Adrenal gland (tissue), 9 donors: ENCODE measurements at regions not wholly inside any gene's neighbourhood (a gene's known extent, or its start where the extent isn't known, plus 50 kb on each side); places are given as distances from the start of the nearest gene placed in this dataset.

ENCODE experiments used
- DNase-seq, 7 donors: peaks; one replicate each; pipeline ENCODE4 v3.0.0-alpha.2; 2019 to 2020
- H3K27ac ChIP-seq, 5 donors: fragments of 200-600 bp; sonication (generic) in 4 of 5; 1 replicate in 3 of 5; 2 replicates in 2 of 5; pipeline versions ENCODE4 v1.5.1 to v1.8.0; 2016 to 2020; ENCODE audit warnings: mild to moderate bottlenecking in 1 of 5
- H3K27me3 ChIP-seq: fragments of 200-600 bp; 2 replicates; pipeline ENCODE4 v1.8.0; 2021
- H3K36me3 ChIP-seq, 2 donors: fragments of 200-600 bp; replicated peaks in 1 of 2; 1 replicate in 1 of 2; 2 replicates in 1 of 2; pipeline versions ENCODE4 v1.5.1 to v1.8.0; 2018 to 2022
- H3K4me1 ChIP-seq, 2 donors: fragments of 200-600 bp; replicated peaks in 1 of 2; 1 replicate in 1 of 2; 2 replicates in 1 of 2; pipeline versions ENCODE4 v1.5.1 to v1.8.0; 2018 to 2021
- H3K4me3 ChIP-seq, 4 donors: fragments of 200-600 bp; sonication (generic) in 3 of 4; one replicate each; pipeline ENCODE4 v1.5.1; 2016 to 2018
- H3K9me3 ChIP-seq, 3 donors: fragments of 200-600 bp; sonication (generic) in 1 of 3; replicated peaks in 1 of 3; 1 replicate in 2 of 3; 2 replicates in 1 of 3; pipeline versions ENCODE4 v1.5.1 to v1.8.0; 2016 to 2021
- CTCF ChIP-seq, 6 experiments: fragments of 450-650 bp in 4 of 6; fragments of 200-600 bp in 2 of 6; sonication (generic) in 1 of 6; IDR thresholded peaks; 1 replicate in 5 of 6; 2 replicates in 1 of 6; pipeline versions ENCODE4 v1.5.1 to v1.8.0; 2016 to 2021; ENCODE audit warnings: antibody characterized with exemption in 6 of 6, mild to moderate bottlenecking in 2 of 6, moderate library complexity in 1 of 6
- POLR2A ChIP-seq, 2 donors: fragments of 450-650 bp; IDR thresholded peaks; one replicate each; pipeline ENCODE4 v1.6.1; 2017; ENCODE audit warnings: antibody characterized with exemption in 2 of 2, mild to moderate bottlenecking in 2 of 2, moderate library complexity in 1 of 2
- WGBS, 4 donors: extraction: QIAGEN DNeasy Blood & Tissue Kit in 2 of 4; methylation state at CpG; one replicate each; pipeline versions ENCODE4 v1.1.5 to v1.1.7; 2013 to 2017; 5-methylcytosine and 5-hydroxymethylcytosine counted together
- intact Hi-C, 2 donors: fragments of 100-400 bp; cut with DNase I; formaldehyde crosslinking; loops; one replicate each; pipeline versions ENCODE4 v1.14.1 to v1.15.0; 2022 to 2023
- donor health status: healthy with polysubstance abuse.
- donor health status: Bipolar disorder and iron deficiency.
- donor health status: DM: yes; HTN: yes; CAD: no.
- donor health status: DM: no; HTN: no; CAD: no.
- donor health status: DM: no; HTN: no; CAD: no.

- intact Hi-C loops: no loop called here
- no peak overlapping the region for H3K27ac ChIP-seq
These were observed 264.2 kb upstream of the ROPN1 start for GRCh38 chr3:124256156-124256555.

GRCh38 chr3:124256599-124256998 lies 264.7 kb upstream of the ROPN1 start:
- TF ChIP-seq CTCF (IDR thresholded peaks at IDR 0.05): no peak
- H3K27me3 ChIP-seq: no peaks in the 10 kb centered on the region
- no peak overlapping the region for H3K4me3 ChIP-seq
- DNase-seq: no peak
- H3K4me1 ChIP-seq: peaks cover 2 to 20% of the 10 kb centered on the region in 2 donors
- H3K36me3 ChIP-seq: no peaks in the 10 kb centered on the region
- intact Hi-C loops: no loop called here
- WGBS, 4 donors: 82 to 93% (median 89%) methylated on average over 4 of the region's 4 CpGs
- no peaks in the 10 kb centered on the region for H3K9me3 ChIP-seq
- H3K27ac ChIP-seq: peak overlapping the region in 1 of 5 donors; percentile 62

More at GRCh38 chr3:124256156-124256555, 264.2 kb upstream of the ROPN1 start:
- no peaks in the 10 kb centered on the region for H3K9me3 ChIP-seq
- TF ChIP-seq POLR2A (IDR thresholded peaks at IDR 0.05): no peak
- peaks cover 2 to 20% of the 10 kb centered on the region in 2 donors for H3K4me1 ChIP-seq
- no peaks in the 10 kb centered on the region for H3K36me3 ChIP-seq
- no peaks in the 10 kb centered on the region for H3K27me3 ChIP-seq
- H3K4me3 ChIP-seq: no peak overlapping the region
- no peak for DNase-seq
- 91 to 100% (median 93%) methylated on average over 1 of the region's 1 CpG for WGBS, 4 donors

- H3K4me1 ChIP-seq: peaks cover 2 to 20% of the 10 kb centered on the region in 2 donors
- 0% methylated on average over 1 of the region's 1 CpG for WGBS, 4 donors
- H3K27me3 ChIP-seq: no peaks in the 10 kb centered on the region
- no peaks in the 10 kb centered on the region for H3K36me3 ChIP-seq
- TF ChIP-seq POLR2A (IDR thresholded peaks at IDR 0.05): no peak
- TF ChIP-seq CTCF (IDR thresholded peaks at IDR 0.05): no peak
- intact Hi-C loops: no loop called here
- H3K9me3 ChIP-seq: no peaks in the 10 kb centered on the region
- no peak for DNase-seq
- H3K27ac ChIP-seq: peak overlapping the region in 3 of 5 donors; percentile 8 to 62 (median 40)
- H3K4me3 ChIP-seq: no peak overlapping the region
These were observed 265.5 kb upstream of the ROPN1 start for GRCh38 chr3:124257336-124257864.

GRCh38 chr3:124258057-124258500 lies 266.2 kb upstream of the ROPN1 start:
- no peaks in the 10 kb centered on the region for H3K9me3 ChIP-seq
- TF ChIP-seq POLR2A (IDR thresholded peaks at IDR 0.05): no peak
- TF ChIP-seq CTCF (IDR thresholded peaks at IDR 0.05): no peak
- DNase-seq: peak in 4 of 7 donors; percentile 27 to 67 (median 40)
- H3K4me1 ChIP-seq: peaks cover 2 to 24% of the 10 kb centered on the region in 2 donors
- H3K27ac ChIP-seq: peak overlapping the region in 3 of 5 donors; percentile 8 to 62 (median 40)
- intact Hi-C loops: no loop called here
- no peak overlapping the region for H3K4me3 ChIP-seq
- WGBS, 4 donors: 52 to 68% (median 57%) methylated on average over 3 of the region's 3 CpGs
- no peaks in the 10 kb centered on the region for H3K36me3 ChIP-seq
- no peaks in the 10 kb centered on the region for H3K27me3 ChIP-seq
